GM18867 (cell line): ENCODE measurements at regions not wholly inside any gene's neighbourhood (a gene's known extent, or its start where the extent isn't known, plus 50 kb on each side); places are given as distances from the start of the nearest gene placed in this dataset.

Source experiments
- ATAC-seq: cut with Tn5 transposase; IDR thresholded peaks from one replicate; pipeline ENCODE4 v1.9.1; 2021; ENCODE audit warnings: mild to moderate bottlenecking, moderate library complexity; ENCODE audit not compliant: unreplicated experiment

GRCh38 chr20:21033817-21034216 lies 72.3 kb downstream of the LINC00237 start:
- no peak for ATAC-seq

- no peak for ATAC-seq
Measured at GRCh38 chr20:21031666-21032065, 74.5 kb downstream of the LINC00237 start.

DNA sequence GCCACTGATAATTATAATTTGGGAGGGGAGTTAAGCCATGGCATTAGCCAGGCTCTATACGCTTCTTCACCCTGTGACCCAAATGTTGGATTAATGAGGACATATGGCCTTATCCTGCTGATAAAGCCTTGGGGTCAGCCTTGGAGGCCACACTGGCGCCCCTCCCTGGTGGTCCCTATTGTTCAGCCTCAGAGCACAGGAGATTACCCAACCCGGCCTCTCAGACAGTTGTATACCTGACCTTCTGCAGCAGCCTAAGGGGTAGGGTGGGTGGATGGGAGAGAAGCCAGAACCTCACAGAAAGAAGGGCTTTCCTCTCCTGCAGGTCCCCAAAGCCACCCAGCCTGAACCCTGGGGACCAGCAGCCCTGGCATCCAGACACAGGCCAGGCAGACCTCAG lies 76.8 kb downstream of the LINC00237 start:
- no peak for ATAC-seq

DNA sequence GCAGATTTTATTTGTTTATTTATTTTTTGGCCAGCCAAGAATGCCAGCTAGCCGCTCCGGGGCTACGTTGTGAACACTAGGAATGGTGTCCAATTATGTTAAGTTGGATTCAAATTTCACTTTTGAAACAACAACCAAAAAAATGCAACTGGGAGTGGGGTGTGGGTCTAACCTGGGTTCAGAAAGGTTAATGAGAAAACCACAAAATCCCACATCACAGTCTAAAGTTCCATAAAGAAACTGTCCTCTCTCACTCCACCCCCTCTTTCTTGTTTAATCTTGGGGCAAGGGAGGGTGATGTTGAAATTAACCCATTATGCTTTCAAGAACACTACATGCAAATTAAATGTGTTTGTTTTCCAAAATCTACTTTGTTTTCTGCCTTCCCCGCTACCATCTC lies 77.2 kb downstream of the LINC00237 start:
- ATAC-seq: no peak

- ATAC-seq: no peak
Measured at GRCh38 chr20:21028436-21028835, 77.7 kb downstream of the LINC00237 start.

GRCh38 chr20:21027569-21027968 lies 78.6 kb downstream of the LINC00237 start:
- no peak for ATAC-seq

- no peak for ATAC-seq
Measured at GRCh38 chr20:21026951-21027350, 79.2 kb downstream of the LINC00237 start.

DNA sequence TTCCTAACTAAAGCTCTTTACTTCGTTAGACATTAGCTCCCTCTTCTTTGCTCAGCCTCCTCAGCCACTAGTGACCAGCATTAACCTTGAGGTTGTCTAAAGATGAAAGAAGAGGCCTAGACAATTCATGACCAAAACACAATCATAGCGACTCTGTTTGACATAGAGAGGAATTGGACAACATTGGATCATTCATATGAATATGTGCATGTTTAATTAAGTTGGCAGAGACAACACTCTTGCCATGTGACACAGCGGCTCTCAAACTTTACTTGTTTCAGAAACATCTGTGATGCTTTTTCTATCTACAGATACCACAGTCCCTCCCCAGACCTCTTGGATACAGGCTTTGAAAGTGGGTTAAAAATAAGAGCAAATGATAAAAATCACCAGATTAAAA lies 81.7 kb downstream of the LINC00237 start:
- ATAC-seq: no peak

DNA sequence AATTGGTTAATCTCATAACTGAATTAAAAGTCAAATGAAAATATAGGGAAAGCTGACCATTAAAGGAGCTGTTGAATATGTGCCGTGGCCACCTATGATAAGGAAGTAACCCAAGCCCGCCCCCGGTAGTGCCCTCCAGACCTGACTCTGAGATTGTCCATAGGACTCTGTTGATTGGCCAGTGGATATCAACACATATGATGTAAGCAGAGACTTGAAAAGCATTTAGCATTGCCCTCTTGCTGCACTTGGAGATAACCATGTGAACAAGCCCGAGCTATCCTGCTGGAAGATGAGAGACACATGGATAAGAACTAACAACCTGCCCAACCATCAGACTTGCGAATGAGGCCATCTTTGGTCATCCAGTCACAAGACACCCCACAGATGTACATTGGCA lies 83.2 kb downstream of the LINC00237 start:
- no peak for ATAC-seq

DNA sequence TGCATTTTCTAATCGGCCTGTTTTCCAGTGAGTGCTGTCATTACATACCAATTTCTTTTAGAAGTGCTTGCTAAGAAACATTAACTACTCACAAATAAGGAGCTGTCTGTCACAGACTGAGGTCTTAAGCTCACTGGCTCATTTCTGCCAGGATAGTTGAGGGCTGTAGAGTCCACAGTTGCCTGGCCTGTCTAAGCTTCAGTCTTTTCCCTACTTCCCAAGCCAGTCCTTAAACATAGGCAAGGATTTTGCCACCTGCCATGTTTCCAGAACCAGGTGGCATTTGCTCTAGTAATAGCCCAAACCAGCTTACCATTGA lies 84.7 kb downstream of the LINC00237 start:
- no peak for ATAC-seq

DNA sequence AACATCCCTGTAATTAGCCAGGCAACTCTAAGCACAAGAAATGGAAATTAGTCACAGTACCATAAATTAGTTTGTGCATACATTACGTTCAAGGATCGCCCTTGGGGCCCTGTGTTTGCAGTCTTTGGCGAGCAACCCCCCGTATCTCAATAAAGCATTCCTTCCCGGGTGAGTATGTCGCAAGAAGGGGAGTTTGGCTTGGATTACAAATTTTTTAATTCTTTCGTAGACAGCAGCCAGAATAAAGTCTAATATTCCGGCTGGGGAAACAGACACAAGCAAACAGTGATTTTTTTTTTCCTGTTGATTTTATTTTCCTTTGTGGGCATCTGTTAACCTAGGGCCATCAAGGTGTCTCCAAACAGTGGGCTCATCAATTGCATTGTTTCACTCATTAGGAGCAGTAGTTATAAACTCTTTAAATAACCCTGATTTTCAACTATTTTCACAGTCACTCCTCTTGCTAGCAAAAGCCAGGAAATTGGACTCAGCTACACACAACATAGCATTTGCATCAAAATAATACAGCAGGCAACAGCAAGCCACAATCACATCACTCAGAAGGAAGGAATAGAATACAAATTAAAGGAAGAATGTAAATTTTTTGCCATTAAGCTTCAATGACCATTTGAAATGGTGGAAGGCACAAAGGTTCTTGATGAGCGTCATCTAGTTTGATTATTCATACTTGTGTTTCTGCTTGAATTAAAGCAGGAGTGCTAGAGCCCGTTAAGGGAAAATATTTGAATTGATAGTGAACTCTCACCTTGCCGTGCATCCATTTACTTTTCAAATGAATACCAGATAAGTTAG lies 85.3 kb downstream of the LINC00237 start:
- no peak for ATAC-seq

GRCh38 chr20:21019814-21020658 lies 86.1 kb downstream of the LINC00237 start:
- ATAC-seq: no peak

GRCh38 chr20:21019468-21019813 lies 86.7 kb downstream of the LINC00237 start:
- no peak for ATAC-seq

DNA sequence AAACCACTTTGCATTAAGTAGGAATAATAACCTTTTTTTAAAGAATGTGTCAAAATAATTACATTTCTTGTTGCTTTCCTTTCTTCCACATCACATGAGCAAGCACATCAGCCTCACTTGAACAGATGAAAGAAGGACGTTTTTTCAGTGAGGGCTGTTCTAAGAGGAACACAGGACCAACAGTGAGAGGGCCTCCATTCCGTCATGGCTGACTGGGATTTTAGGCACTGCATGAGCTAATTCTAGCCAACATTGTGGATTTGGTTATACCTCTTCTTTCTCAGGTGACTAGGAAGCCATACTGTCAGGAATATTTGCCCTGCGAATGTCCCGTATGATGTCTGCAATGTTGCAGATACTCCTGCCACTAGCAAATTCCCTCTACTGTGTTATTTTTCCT lies 87.6 kb downstream of the LINC00237 start:
- ATAC-seq: no peak

DNA sequence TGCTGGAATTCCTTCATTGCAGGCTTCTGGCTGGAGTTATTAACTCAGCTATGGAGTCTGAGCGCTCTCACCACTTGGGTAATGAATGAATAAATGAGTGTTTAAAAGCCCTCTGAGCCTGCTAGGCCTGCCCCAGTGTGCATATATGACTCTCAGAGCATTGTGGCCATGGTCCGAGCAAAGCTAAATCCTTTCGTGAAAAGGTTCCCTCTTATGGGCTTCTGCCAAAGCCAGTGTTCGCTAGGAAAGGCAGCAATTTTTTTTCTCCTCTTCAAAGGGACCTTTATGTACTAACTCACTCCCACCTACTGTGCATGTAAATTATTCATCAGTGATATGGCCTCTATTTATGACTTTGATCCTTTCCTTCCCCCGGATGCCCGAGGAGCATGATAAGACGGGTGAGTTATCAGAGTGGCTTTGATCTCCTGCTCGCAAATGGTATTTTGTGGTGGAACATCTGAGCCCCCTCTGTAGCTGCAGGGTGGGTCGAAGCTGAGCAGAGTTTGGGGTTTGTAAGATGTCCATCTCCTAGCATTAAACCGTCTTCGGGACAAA lies 88.6 kb downstream of the LINC00237 start:
- ATAC-seq: no peak

DNA sequence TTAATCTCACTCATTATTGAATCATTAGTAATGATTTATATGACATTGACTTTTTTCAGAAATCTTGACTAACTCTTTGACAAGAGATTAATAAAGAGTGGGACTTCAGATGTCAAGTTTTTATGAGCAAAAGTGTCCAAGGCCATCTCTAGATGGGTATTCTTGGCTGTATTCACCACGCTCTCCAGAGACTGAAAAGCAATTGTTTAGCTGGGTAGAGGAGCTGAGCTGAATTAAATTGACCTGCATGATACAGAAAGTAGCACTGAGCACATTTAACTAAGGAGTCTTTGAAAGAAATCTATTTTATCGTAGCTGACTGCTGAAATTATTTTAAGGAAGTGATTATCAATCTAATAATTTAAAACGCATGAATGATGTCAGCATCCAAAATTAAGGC lies 89.4 kb downstream of the LINC00237 start:
- no peak for ATAC-seq

- ATAC-seq: no peak
Measured at GRCh38 chr20:21014528-21014927, 91.6 kb downstream of the LINC00237 start.

GRCh38 chr20:21008951-21009350 lies 97.2 kb downstream of the LINC00237 start:
- no peak for ATAC-seq

GRCh38 chr20:21006611-21007010 lies 99.5 kb downstream of the LINC00237 start:
- no peak for ATAC-seq

DNA sequence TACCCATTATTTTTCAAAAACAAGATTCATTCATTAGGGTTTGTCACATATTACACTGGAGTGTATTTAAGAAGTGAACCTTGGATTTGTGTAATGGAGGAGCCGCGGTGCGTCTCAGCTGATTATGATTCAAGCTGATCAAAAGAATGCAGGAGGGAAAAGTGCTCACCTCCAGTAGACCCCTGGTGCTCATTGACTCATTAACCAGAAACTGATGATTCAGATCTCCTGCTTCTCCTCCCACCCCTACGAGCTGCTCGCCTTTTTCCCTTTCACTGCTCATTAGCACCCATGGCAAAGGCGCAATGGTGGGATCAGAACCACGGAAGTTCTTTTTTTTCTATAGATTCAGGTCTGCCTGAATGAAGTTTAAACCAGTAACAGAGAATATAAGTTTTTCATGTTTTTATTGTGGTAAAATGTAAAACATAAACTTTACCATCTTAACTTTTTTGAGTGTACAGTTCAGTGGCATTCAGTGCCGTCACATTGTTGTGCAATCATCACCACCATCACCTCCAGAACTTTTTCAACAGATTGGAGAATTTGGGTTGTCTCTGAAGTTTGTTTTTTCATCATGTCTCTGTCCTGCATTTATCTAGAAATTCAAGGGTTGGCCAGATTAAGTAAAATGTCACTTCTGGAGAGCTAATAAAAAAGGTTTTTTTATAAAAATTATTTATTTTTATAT lies 101.6 kb downstream of the LINC00237 start:
- ATAC-seq: no peak

DNA sequence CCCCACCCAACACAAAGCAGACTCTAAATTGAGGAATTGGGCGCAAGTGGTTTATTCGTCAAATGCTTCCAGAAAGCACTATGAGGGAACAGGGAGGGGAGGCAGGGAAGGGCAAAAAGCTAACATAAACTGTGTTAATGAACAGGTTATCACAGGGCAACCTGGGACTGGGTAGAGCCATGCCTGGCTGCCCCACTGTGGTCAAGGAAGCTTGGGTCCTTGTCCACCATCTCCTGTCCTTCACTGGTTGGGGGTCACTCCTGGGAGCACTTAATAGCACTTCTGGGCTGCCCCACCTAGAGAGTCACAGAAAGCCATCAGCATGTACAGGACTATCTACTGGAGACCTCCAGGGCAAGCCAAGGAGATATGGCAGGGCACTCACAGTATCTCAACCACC lies 102.3 kb downstream of the LINC00237 start:
- no peak for ATAC-seq

DNA sequence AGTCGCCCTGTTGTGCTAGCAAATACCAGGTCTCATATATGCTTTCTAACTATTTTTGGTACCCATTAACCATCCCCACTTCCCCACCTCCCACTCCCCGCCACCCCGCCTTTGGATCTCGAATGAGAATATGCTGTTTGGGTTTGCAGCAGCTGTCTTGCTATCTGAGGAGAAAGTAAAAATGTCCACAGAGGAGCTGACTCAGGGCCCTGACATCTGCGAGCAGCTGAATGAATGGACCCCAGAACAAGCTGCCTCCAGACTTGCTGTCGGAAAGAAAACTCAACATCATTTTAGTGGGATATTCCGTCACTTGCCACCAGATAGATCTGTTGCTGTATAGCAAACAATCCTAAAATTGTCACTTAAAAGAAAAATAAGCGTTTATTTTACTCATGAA lies 103.7 kb downstream of the LINC00237 start:
- no peak for ATAC-seq
